IMR-90 (cell line): ENCODE measurements at regions not wholly inside any gene's neighbourhood (a gene's known extent, or its start where the extent isn't known, plus 50 kb on each side); places are given as distances from the start of the nearest gene placed in this dataset.

Experiments
- BHLHE40 ChIP-seq: fragments of 150-350 bp; IDR thresholded peaks from 2 replicates; pipeline ENCODE4 v1.6.1; 2016; ENCODE audit warnings: mild to moderate bottlenecking, low read depth, low read length
- CEBPB ChIP-seq: IDR thresholded peaks from 2 replicates; pipeline ENCODE4 v1.6.1; 2012; ENCODE audit warnings: low read depth, low read length, improper control_type of control experiment
- CHD1 ChIP-seq: IDR thresholded peaks from 2 replicates; pipeline ENCODE4 v1.6.1; 2012; ENCODE audit warnings: low read depth, low read length, improper control_type of control experiment
- FOS ChIP-seq: fragments of 150-350 bp; IDR thresholded peaks from 2 replicates; pipeline ENCODE4 v1.6.1; 2016; ENCODE audit warnings: low read depth, low read length
- MAFK ChIP-seq: IDR thresholded peaks from 2 replicates; pipeline ENCODE4 v1.6.1; 2012; ENCODE audit warnings: low read depth, low read length, improper control_type of control experiment
- MXI1 ChIP-seq: IDR thresholded peaks from 2 replicates; pipeline ENCODE4 v1.6.1; 2012; ENCODE audit warnings: low read depth, mild to moderate bottlenecking, low read length, moderate library complexity, borderline replicate concordance
- NFE2L2 ChIP-seq: fragments of 150-350 bp; IDR thresholded peaks from 2 replicates; pipeline ENCODE4 v1.6.1; 2016; ENCODE audit warnings: low read depth, mild to moderate bottlenecking, low read length
- POLR2A ChIP-seq: IDR thresholded peaks from 2 replicates; pipeline ENCODE4 v1.6.1; 2012; ENCODE audit warnings: mild to moderate bottlenecking, low read depth, low read length
- RAD21 ChIP-seq: IDR thresholded peaks from 2 replicates; pipeline ENCODE4 v1.6.1; 2012; ENCODE audit warnings: low read length, improper control_type of control experiment
- RFX5 ChIP-seq: IDR thresholded peaks from 2 replicates; pipeline ENCODE4 v1.8.0; 2012; ENCODE audit warnings: low read depth, mild to moderate bottlenecking, low read length, moderate library complexity
- SMC3 ChIP-seq: fragments of 150-350 bp; IDR thresholded peaks from 2 replicates; pipeline ENCODE4 v1.6.1; 2016; ENCODE audit warnings: low read depth, mild to moderate bottlenecking, antibody characterized with exemption, low read length, moderate library complexity
- TF ChIP-seq, protein P1 (sequence below): conservative IDR thresholded peaks from 2 replicates; pipeline ENCODE4 v1.5.1; 2012; ENCODE audit warnings: mild to moderate bottlenecking, low read depth, low read length, improper control_type of control experiment

GRCh38 chr4:123558865-123559264, 162.3 kb downstream of the SPRY1 start:
- TF ChIP-seq, protein P1, sequence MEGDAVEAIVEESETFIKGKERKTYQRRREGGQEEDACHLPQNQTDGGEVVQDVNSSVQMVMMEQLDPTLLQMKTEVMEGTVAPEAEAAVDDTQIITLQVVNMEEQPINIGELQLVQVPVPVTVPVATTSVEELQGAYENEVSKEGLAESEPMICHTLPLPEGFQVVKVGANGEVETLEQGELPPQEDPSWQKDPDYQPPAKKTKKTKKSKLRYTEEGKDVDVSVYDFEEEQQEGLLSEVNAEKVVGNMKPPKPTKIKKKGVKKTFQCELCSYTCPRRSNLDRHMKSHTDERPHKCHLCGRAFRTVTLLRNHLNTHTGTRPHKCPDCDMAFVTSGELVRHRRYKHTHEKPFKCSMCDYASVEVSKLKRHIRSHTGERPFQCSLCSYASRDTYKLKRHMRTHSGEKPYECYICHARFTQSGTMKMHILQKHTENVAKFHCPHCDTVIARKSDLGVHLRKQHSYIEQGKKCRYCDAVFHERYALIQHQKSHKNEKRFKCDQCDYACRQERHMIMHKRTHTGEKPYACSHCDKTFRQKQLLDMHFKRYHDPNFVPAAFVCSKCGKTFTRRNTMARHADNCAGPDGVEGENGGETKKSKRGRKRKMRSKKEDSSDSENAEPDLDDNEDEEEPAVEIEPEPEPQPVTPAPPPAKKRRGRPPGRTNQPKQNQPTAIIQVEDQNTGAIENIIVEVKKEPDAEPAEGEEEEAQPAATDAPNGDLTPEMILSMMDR = no peak
- TF ChIP-seq MAFK (no peak), CEBPB (no peak), POLR2A (no peak), FOS (no peak), RFX5 (no peak), CHD1 (no peak), NFE2L2 (no peak), BHLHE40 (no peak), RAD21 (no peak), SMC3 (no peak), MXI1 (no peak)
